ENCODE measurements at regions not wholly inside any gene's neighbourhood (a gene's known extent, or its start where the extent isn't known, plus 50 kb on each side); places are given as distances from the start of the nearest gene placed in this dataset.
A peak's percentile ranks its signal among the peaks of the same experiment; 100 is the strongest.

DNA sequence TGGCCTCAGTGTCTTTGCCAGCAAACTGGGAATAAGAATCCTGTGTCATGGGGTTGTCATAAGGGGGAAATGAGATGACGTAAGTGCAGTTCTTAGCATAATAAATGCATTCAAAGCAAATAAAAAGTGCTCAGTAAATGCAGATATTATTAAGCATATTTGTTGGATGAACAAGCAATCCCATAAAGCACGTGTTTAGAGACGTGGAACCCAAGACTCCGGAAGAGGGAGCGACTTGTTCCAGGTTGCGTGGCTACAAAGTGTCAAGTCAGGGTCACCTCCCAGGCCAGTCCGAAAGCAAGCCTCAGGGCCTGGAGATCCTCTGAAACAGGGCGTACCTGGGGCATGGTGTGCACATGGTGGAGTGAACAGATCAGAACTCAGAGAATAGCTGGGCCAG, 58.0 kb upstream of the LAPTM5 start:
- TF ChIP-seq, protein P1, sequence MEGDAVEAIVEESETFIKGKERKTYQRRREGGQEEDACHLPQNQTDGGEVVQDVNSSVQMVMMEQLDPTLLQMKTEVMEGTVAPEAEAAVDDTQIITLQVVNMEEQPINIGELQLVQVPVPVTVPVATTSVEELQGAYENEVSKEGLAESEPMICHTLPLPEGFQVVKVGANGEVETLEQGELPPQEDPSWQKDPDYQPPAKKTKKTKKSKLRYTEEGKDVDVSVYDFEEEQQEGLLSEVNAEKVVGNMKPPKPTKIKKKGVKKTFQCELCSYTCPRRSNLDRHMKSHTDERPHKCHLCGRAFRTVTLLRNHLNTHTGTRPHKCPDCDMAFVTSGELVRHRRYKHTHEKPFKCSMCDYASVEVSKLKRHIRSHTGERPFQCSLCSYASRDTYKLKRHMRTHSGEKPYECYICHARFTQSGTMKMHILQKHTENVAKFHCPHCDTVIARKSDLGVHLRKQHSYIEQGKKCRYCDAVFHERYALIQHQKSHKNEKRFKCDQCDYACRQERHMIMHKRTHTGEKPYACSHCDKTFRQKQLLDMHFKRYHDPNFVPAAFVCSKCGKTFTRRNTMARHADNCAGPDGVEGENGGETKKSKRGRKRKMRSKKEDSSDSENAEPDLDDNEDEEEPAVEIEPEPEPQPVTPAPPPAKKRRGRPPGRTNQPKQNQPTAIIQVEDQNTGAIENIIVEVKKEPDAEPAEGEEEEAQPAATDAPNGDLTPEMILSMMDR (IDR thresholded peaks at IDR 0.05), result no peak
- no peak overlapping the region for H3K27ac Mint-ChIP-seq (ENCODE audit: unreplicated experiment)
- H3K4me3 Mint-ChIP-seq (ENCODE audit: unreplicated experiment), result no peak overlapping the region
- peaks cover 13% of the 10 kb centered on the region for H3K27me3 Mint-ChIP-seq (ENCODE audit: low read depth)
- peaks cover 34% of the 10 kb centered on the region for H3K4me1 Mint-ChIP-seq (ENCODE audit: low read depth)
- no peaks in the 10 kb centered on the region for H3K36me3 Mint-ChIP-seq (ENCODE audit: low read depth)
- no peak for DNase-seq (ENCODE audit: low spot score)
- no peaks in the 10 kb centered on the region for H3K9me3 Mint-ChIP-seq (ENCODE audit: low read depth)

DNA sequence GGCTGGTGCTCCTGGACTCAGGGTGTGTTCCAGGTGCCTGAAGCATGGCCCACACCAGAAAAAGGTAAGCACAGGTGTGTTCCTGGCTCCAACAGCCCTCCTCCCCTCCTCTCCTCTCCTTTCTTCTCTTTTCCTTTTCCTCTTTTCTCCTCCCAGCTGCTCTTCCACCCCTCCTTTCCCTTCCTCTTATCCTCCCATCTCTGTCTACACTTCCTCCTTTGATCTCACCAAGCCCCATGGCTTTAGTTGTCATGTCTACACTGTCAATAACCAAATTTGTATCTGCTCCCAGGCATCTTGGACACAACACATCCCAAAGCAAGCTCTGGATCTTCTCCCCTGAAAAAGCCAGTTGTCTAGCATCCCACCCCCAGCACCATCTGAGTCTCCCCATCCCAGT, 56.7 kb upstream of the LAPTM5 start:
- H3K4me1 Mint-ChIP-seq (ENCODE audit: low read depth), result peaks cover 46% of the 10 kb centered on the region
- TF ChIP-seq, protein P1 (IDR thresholded peaks at IDR 0.05), result no peak
- no peak for DNase-seq (ENCODE audit: low spot score)
- H3K4me3 Mint-ChIP-seq (ENCODE audit: unreplicated experiment), result no peak overlapping the region
- no peaks in the 10 kb centered on the region for H3K36me3 Mint-ChIP-seq (ENCODE audit: low read depth)
- H3K9me3 Mint-ChIP-seq (ENCODE audit: low read depth), result no peaks in the 10 kb centered on the region
- H3K27ac Mint-ChIP-seq (ENCODE audit: unreplicated experiment), result no peak overlapping the region
- H3K27me3 Mint-ChIP-seq (ENCODE audit: low read depth), result peaks cover 13% of the 10 kb centered on the region

DNA sequence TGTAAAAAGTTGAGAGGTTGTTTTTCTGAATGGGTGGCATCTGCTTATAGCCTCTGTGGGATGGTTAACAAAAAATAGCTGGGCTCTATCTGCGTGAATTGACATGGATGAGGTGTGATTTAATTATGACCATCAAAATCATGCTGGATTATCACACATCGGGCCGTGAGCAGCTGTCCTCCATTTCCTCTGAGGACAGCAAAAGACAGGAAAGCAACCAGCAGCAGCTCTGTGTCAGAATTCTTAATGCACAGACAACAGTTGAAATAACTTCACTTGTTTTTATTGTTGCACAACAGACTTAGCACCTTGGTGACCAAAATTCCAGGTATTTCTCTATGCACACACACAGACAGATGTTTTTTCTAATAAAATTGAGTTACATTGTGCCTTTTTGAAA, 54.5 kb upstream of the LAPTM5 start:
- no peaks in the 10 kb centered on the region for H3K9me3 Mint-ChIP-seq (ENCODE audit: low read depth)
- DNase-seq (ENCODE audit: low spot score), result no peak
- H3K27me3 Mint-ChIP-seq (ENCODE audit: low read depth), result peaks cover 5% of the 10 kb centered on the region
- no peak overlapping the region for H3K27ac Mint-ChIP-seq (ENCODE audit: unreplicated experiment)
- H3K4me1 Mint-ChIP-seq (ENCODE audit: low read depth), result peaks cover 52% of the 10 kb centered on the region
- TF ChIP-seq, protein P1 (IDR thresholded peaks at IDR 0.05), result no peak
- no peaks in the 10 kb centered on the region for H3K36me3 Mint-ChIP-seq (ENCODE audit: low read depth)
- no peak overlapping the region for H3K4me3 Mint-ChIP-seq (ENCODE audit: unreplicated experiment)

DNA sequence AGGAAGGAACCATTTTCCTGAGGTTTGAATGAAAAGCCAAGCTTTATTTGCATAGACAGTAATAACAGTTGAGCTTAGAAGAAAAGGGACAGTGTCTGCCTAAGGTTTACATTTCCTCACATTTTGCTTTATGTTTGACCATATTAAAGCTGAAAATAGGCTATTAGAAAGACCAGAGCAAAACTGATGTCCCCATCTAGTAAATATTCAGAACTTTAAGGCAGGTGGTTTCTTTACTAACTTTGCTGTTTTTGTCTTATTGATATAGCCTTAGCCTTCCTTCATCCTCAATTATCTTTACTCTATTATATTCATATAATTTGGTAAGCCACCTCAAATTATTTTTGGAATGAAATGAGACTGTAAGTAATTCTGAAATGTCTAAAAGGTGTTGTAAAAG, 53.6 kb upstream of the LAPTM5 start:
- Mint-ChIP-seq H3K36me3 (ENCODE audit: low read depth) (no peaks in the 10 kb centered on the region), H3K4me1 (ENCODE audit: low read depth) (peaks cover 43% of the 10 kb centered on the region), H3K9me3 (ENCODE audit: low read depth) (no peaks in the 10 kb centered on the region), H3K27me3 (ENCODE audit: low read depth) (peaks cover 6% of the 10 kb centered on the region), H3K27ac (ENCODE audit: unreplicated experiment) (no peak overlapping the region), H3K4me3 (ENCODE audit: unreplicated experiment) (no peak overlapping the region)
- TF ChIP-seq, protein P1 (IDR thresholded peaks at IDR 0.05), result no peak
- DNase-seq (ENCODE audit: low spot score), result no peak

DNA sequence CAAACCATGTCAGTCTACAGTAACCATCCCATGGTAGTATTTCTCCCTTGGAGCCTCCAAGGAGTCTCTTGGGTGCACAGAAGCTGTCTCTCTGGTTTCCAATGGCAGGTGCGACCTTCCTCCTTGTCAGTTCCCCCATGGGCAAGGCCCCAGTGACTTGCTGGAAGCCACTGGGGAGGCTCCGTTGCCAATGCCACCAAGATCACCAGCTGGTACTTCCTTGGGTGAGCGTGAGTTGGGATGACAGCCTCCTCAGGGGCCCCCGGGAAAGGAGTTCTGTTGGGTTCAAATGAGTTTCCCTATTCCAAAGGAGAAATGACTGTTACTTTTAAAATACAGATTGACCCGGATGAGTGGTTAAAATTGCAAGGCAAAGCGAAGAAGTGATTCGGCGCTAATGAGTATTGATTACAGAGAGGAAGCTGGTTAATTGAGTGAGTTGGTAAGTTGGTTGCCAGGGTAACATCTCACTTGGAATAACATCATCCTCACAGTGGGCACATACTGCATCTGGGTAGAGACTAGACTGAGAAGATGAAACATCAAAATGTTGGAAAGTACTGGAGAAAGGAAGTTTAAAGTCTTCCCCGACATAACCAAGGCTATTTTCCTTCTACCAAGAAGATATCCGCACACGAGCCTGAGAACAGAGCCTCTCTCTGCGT, 53.0 kb upstream of the LAPTM5 start:
- Mint-ChIP-seq H3K27me3 (ENCODE audit: low read depth) (peaks cover 10% of the 10 kb centered on the region), H3K4me1 (ENCODE audit: low read depth) (peaks cover 37% of the 10 kb centered on the region), H3K4me3 (ENCODE audit: unreplicated experiment) (no peak overlapping the region), H3K9me3 (ENCODE audit: low read depth) (no peaks in the 10 kb centered on the region), H3K36me3 (ENCODE audit: low read depth) (no peaks in the 10 kb centered on the region), H3K27ac (ENCODE audit: unreplicated experiment) (peak overlapping the region; percentile 89)
- DNase-seq (ENCODE audit: low spot score), result peak; percentile 41
- TF ChIP-seq, protein P1 (IDR thresholded peaks at IDR 0.05), result no peak
